ENCODE measurements at regions not wholly inside any gene's neighbourhood (a gene's known extent, or its start where the extent isn't known, plus 50 kb on each side); places are given as distances from the start of the nearest gene placed in this dataset.

- H3K4me1 ChIP-seq (ENCODE audit: control insufficient read depth, insufficient read depth, low read length) = no peaks in the 10 kb centered on the region
- no peak overlapping the region for H3K4me3 ChIP-seq (ENCODE audit: low read length)
- H3K27ac ChIP-seq (ENCODE audit: low read length) = no peak overlapping the region
- Mint-ChIP-seq H3K4me3 (no peak overlapping the region), H3K27me3 (ENCODE audit: low read depth in 2 of 2) (no peaks in the 10 kb centered on the region), H3K4me1 (no peaks in the 10 kb centered on the region), H3K36me3 (no peaks in the 10 kb centered on the region), H3K27ac (no peak overlapping the region), H3K9me3 (peaks cover 15 to 16% of the 10 kb centered on the region in 2 donors)
- peaks cover 2% of the 10 kb centered on the region for H3K9me3 ChIP-seq (ENCODE audit: control insufficient read depth, insufficient read depth, low read length)
- 94% methylated on average over 4 of the region's 4 CpGs for WGBS (ENCODE audit: insufficient coverage)
- no peak for DNase-seq
- H3K36me3 ChIP-seq (ENCODE audit: control insufficient read depth, insufficient read depth, low read length) = no peaks in the 10 kb centered on the region
- intact Hi-C loops (cut with micrococcal nuclease) = no loop called here
- H3K27me3 ChIP-seq (ENCODE audit: control insufficient read depth, insufficient read depth, low read length) = no peaks in the 10 kb centered on the region
- ATAC-seq = no peak
- TF ChIP-seq CTCF (IDR thresholded peaks at IDR 0.05) = no peak
Observed at GRCh38 chr12:29879606-29880308, 96.0 kb upstream of the TMTC1 start.

GRCh38 chr12:29869946-29870345, 86.2 kb upstream of the TMTC1 start:
- ATAC-seq (no peak), DNase-seq (no peak)
- Mint-ChIP-seq H3K27ac (no peak overlapping the region), H3K9me3 (peaks cover 18 to 26% of the 10 kb centered on the region in 2 donors), H3K27me3 (ENCODE audit: low read depth in 2 of 2) (no peaks in the 10 kb centered on the region), H3K4me1 (no peaks in the 10 kb centered on the region), H3K36me3 (no peaks in the 10 kb centered on the region), H3K4me3 (no peak overlapping the region)
- Histone ChIP-seq H3K36me3 (ENCODE audit: control insufficient read depth, insufficient read depth, low read length) (no peaks in the 10 kb centered on the region), H3K27me3 (ENCODE audit: control insufficient read depth, insufficient read depth, low read length) (no peaks in the 10 kb centered on the region), H3K4me1 (ENCODE audit: control insufficient read depth, insufficient read depth, low read length) (no peaks in the 10 kb centered on the region), H3K4me3 (ENCODE audit: low read length) (no peak overlapping the region), H3K9me3 (ENCODE audit: control insufficient read depth, insufficient read depth, low read length) (no peaks in the 10 kb centered on the region), H3K27ac (ENCODE audit: low read length) (no peak overlapping the region)
- TF ChIP-seq CTCF (IDR thresholded peaks at IDR 0.05) = no peak
- intact Hi-C loops (cut with micrococcal nuclease) = no loop called here
- WGBS (ENCODE audit: insufficient coverage) = 73% methylated on average over 1 of the region's 1 CpG

- Mint-ChIP-seq H3K9me3 (peaks cover 15 to 27% of the 10 kb centered on the region in 2 donors), H3K27me3 (ENCODE audit: low read depth in 2 of 2) (no peaks in the 10 kb centered on the region), H3K4me1 (no peaks in the 10 kb centered on the region), H3K36me3 (no peaks in the 10 kb centered on the region), H3K4me3 (no peak overlapping the region), H3K27ac (no peak overlapping the region)
- no peak overlapping the region for H3K27ac ChIP-seq (ENCODE audit: low read length)
- TF ChIP-seq CTCF (IDR thresholded peaks at IDR 0.05) = no peak
- DNase-seq (no peak), ATAC-seq (no peak)
- H3K4me3 ChIP-seq (ENCODE audit: low read length) = no peak overlapping the region
- H3K36me3 ChIP-seq (ENCODE audit: control insufficient read depth, insufficient read depth, low read length) = no peaks in the 10 kb centered on the region
- WGBS (ENCODE audit: insufficient coverage) = 73% methylated on average over 6 of the region's 6 CpGs
- no peaks in the 10 kb centered on the region for H3K27me3 ChIP-seq (ENCODE audit: control insufficient read depth, insufficient read depth, low read length)
- no peaks in the 10 kb centered on the region for H3K9me3 ChIP-seq (ENCODE audit: control insufficient read depth, insufficient read depth, low read length)
- intact Hi-C loops (cut with micrococcal nuclease) = no loop called here
- no peaks in the 10 kb centered on the region for H3K4me1 ChIP-seq (ENCODE audit: control insufficient read depth, insufficient read depth, low read length)
Observed at GRCh38 chr12:29867823-29868222, 84.1 kb upstream of the TMTC1 start.

GRCh38 chr12:29863665-29864064, 79.9 kb upstream of the TMTC1 start:
- WGBS (ENCODE audit: insufficient coverage) = 82% methylated on average over 1 of the region's 1 CpG
- Mint-ChIP-seq H3K36me3 (no peaks in the 10 kb centered on the region), H3K4me1 (no peaks in the 10 kb centered on the region), H3K27ac (no peak overlapping the region), H3K27me3 (ENCODE audit: low read depth in 2 of 2) (no peaks in the 10 kb centered on the region), H3K4me3 (no peak overlapping the region), H3K9me3 (peaks cover 17 to 21% of the 10 kb centered on the region in 2 donors)
- no peaks in the 10 kb centered on the region for H3K9me3 ChIP-seq (ENCODE audit: control insufficient read depth, insufficient read depth, low read length)
- no peaks in the 10 kb centered on the region for H3K27me3 ChIP-seq (ENCODE audit: control insufficient read depth, insufficient read depth, low read length)
- DNase-seq = no peak
- H3K4me3 ChIP-seq (ENCODE audit: low read length) = no peak overlapping the region
- no peak overlapping the region for H3K27ac ChIP-seq (ENCODE audit: low read length)
- TF ChIP-seq CTCF (IDR thresholded peaks at IDR 0.05) = no peak
- no peaks in the 10 kb centered on the region for H3K36me3 ChIP-seq (ENCODE audit: control insufficient read depth, insufficient read depth, low read length)
- intact Hi-C loops (cut with micrococcal nuclease) = no loop called here
- no peaks in the 10 kb centered on the region for H3K4me1 ChIP-seq (ENCODE audit: control insufficient read depth, insufficient read depth, low read length)
- ATAC-seq = no peak

All from natural killer cell (primary cell).